ENCODE measurements at regions not wholly inside any gene's neighbourhood (a gene's known extent, or its start where the extent isn't known, plus 50 kb on each side); places are given as distances from the start of the nearest gene placed in this dataset.
"Not testable (repeated sequence)": the region's sequence is repeated elsewhere in the genome, so short reads cannot be mapped to it uniquely, and the experiment has no call there.

- TF ChIP-seq CTCF (IDR thresholded peaks at IDR 0.05 in 4 of 5, conservative IDR thresholded peaks at IDR 0.05 in 1 of 5) (no peak), POLR2A (IDR thresholded peaks at IDR 0.05) (no peak)
- intact Hi-C loops (cut with DNase I; ENCODE audit: low total_unique reads), result no loop called here
- in situ Hi-C loops (cut with MboI; ENCODE audit: low sequenced_read_pairs in 4 of 4), result no loop called here
- H3K4me3 ChIP-seq, result no peak overlapping the region
- no peak overlapping the region for H3K27ac ChIP-seq
- no peaks in the 10 kb centered on the region for H3K9me3 ChIP-seq
- no peaks in the 10 kb centered on the region for H3K4me1 ChIP-seq
- no peak for ATAC-seq
- H3K36me3 ChIP-seq, result no peaks in the 10 kb centered on the region
- H3K27me3 ChIP-seq, result no peaks in the 10 kb centered on the region
- DNase-seq, result no peak
Measured at GRCh38 chr5:98535901-98536300, 237.6 kb upstream of the RGMB start.

GRCh38 chr5:98540056-98540455, 233.4 kb upstream of the RGMB start:
- H3K27ac ChIP-seq, result no peak overlapping the region
- H3K36me3 ChIP-seq, result no peaks in the 10 kb centered on the region
- no peaks in the 10 kb centered on the region for H3K4me1 ChIP-seq
- in situ Hi-C loops (cut with MboI; ENCODE audit: low sequenced_read_pairs in 4 of 4) (no loop called here), intact Hi-C loops (cut with DNase I; ENCODE audit: low total_unique reads) (no loop called here)
- no peaks in the 10 kb centered on the region for H3K27me3 ChIP-seq
- TF ChIP-seq POLR2A (IDR thresholded peaks at IDR 0.05) (no peak), CTCF (IDR thresholded peaks at IDR 0.05 in 4 of 5, conservative IDR thresholded peaks at IDR 0.05 in 1 of 5) (no peak)
- no peak for DNase-seq
- no peak overlapping the region for H3K4me3 ChIP-seq
- ATAC-seq, result no peak
- no peaks in the 10 kb centered on the region for H3K9me3 ChIP-seq

- Histone ChIP-seq H3K4me1 (no peaks in the 10 kb centered on the region), H3K4me3 (no peak overlapping the region), H3K27ac (no peak overlapping the region), H3K36me3 (no peaks in the 10 kb centered on the region), H3K9me3 (no peaks in the 10 kb centered on the region), H3K27me3 (no peaks in the 10 kb centered on the region)
- ATAC-seq, result no peak
- DNase-seq, result no peak
- TF ChIP-seq CTCF (IDR thresholded peaks at IDR 0.05 in 4 of 5, conservative IDR thresholded peaks at IDR 0.05 in 1 of 5) (no peak), POLR2A (IDR thresholded peaks at IDR 0.05) (no peak)
- intact Hi-C loops (cut with DNase I; ENCODE audit: low total_unique reads), result no loop called here
- in situ Hi-C loops (cut with MboI; ENCODE audit: low sequenced_read_pairs in 4 of 4), result no loop called here
Measured at GRCh38 chr5:98541641-98542040, 231.8 kb upstream of the RGMB start.

GRCh38 chr5:98543490-98543889, 230.0 kb upstream of the RGMB start:
- Histone ChIP-seq H3K4me3 (no peak overlapping the region), H3K9me3 (no peaks in the 10 kb centered on the region), H3K36me3 (no peaks in the 10 kb centered on the region), H3K27ac (no peak overlapping the region), H3K27me3 (no peaks in the 10 kb centered on the region), H3K4me1 (no peaks in the 10 kb centered on the region)
- in situ Hi-C loops (cut with MboI; ENCODE audit: low sequenced_read_pairs in 4 of 4), result no loop called here
- TF ChIP-seq CTCF (IDR thresholded peaks at IDR 0.05 in 4 of 5, conservative IDR thresholded peaks at IDR 0.05 in 1 of 5) (no peak), POLR2A (IDR thresholded peaks at IDR 0.05) (no peak)
- ATAC-seq, result no peak
- DNase-seq, result no peak
- intact Hi-C loops (cut with DNase I; ENCODE audit: low total_unique reads), result no loop called here

GRCh38 chr5:98546924-98547323, 226.5 kb upstream of the RGMB start:
- intact Hi-C loops (cut with DNase I; ENCODE audit: low total_unique reads); H3K4me1 ChIP-seq; H3K9me3 ChIP-seq; H3K27me3 ChIP-seq; in situ Hi-C loops (cut with MboI; ENCODE audit: low sequenced_read_pairs in 4 of 4); H3K36me3 ChIP-seq; ATAC-seq; H3K4me3 ChIP-seq; H3K27ac ChIP-seq; DNase-seq: not testable (repeated sequence)

Data from gastrocnemius medialis (tissue), 4 donors.